HAP-1 (cell line): ENCODE measurements at regions not wholly inside any gene's neighbourhood (a gene's known extent, or its start where the extent isn't known, plus 50 kb on each side); places are given as distances from the start of the nearest gene placed in this dataset.

Experiments used
- DNase-seq, 2 experiments: peaks; one replicate each; pipeline ENCODE4 v3.0.0-alpha.2; 2016 to 2020; ENCODE audit warnings: low spot score in 2 of 2
- H3K27me3 ChIP-seq: fragments of 250-450 bp; sonication (Bioruptor Pico); 2 replicates; pipeline ENCODE4 v1.5.1; 2020; ENCODE audit warnings: low read depth, mild to moderate bottlenecking, moderate library complexity
- H3K36me3 ChIP-seq: fragments of 250-450 bp; sonication (Bioruptor Pico); replicated peaks from 2 replicates; pipeline ENCODE4 v1.5.1; 2020; ENCODE audit warnings: mild to moderate bottlenecking
- H3K4me1 ChIP-seq: fragments of 250-450 bp; sonication (Bioruptor Pico); 2 replicates; pipeline ENCODE4 v1.5.1; 2020; ENCODE audit warnings: mild to moderate bottlenecking
- H3K4me3 ChIP-seq: fragments of 250-450 bp; sonication (Bioruptor Pico); 2 replicates; pipeline ENCODE4 v1.5.1; 2020; ENCODE audit warnings: mild to moderate bottlenecking, moderate library complexity
- H3K9me3 ChIP-seq: fragments of 250-450 bp; sonication (Bioruptor Pico); 2 replicates; pipeline ENCODE4 v1.5.1; 2020; ENCODE audit warnings: mild to moderate bottlenecking, moderate library complexity
- in situ Hi-C: fragments of 300-500 bp; cut with MboI; formaldehyde crosslinking; loops from 3 replicates; pipeline ENCODE4 v1.14.3; 2020; ENCODE audit warnings: low sequenced_read_pairs, inconsistent platforms, mixed read lengths

- Histone ChIP-seq H3K4me1 (peaks cover 9% of the 10 kb centered on the region), H3K36me3 (no peaks in the 10 kb centered on the region), H3K9me3 (no peaks in the 10 kb centered on the region), H3K4me3 (no peak overlapping the region), H3K27me3 (no peaks in the 10 kb centered on the region)
- DNase-seq = no peak
- in situ Hi-C loops = no loop called here
These were observed 402.9 kb downstream of the ZSWIM6 start for GRCh38 chr5:61734966-61735365.

- H3K27me3 ChIP-seq = no peaks in the 10 kb centered on the region
- no peaks in the 10 kb centered on the region for H3K36me3 ChIP-seq
- no peaks in the 10 kb centered on the region for H3K9me3 ChIP-seq
- DNase-seq = no peak
- in situ Hi-C loops = no loop called here
- peaks cover 9% of the 10 kb centered on the region for H3K4me1 ChIP-seq
- no peak overlapping the region for H3K4me3 ChIP-seq
These were observed 403.5 kb downstream of the ZSWIM6 start for GRCh38 chr5:61735531-61735930.

GRCh38 chr5:61735995-61736394 is 403.9 kb downstream of the ZSWIM6 start:
- H3K4me1 ChIP-seq = peaks cover 9% of the 10 kb centered on the region
- DNase-seq = no peak
- H3K4me3 ChIP-seq = no peak overlapping the region
- H3K36me3 ChIP-seq = no peaks in the 10 kb centered on the region
- H3K9me3 ChIP-seq = no peaks in the 10 kb centered on the region
- H3K27me3 ChIP-seq = no peaks in the 10 kb centered on the region
- in situ Hi-C loops = no loop called here

GRCh38 chr5:61737301-61737963 is 405.4 kb downstream of the ZSWIM6 start:
- Histone ChIP-seq H3K36me3 (no peaks in the 10 kb centered on the region), H3K4me1 (0 out of 2 replicates have a peak, but pooled peaks cover 4% of the 10 kb centered on the region), H3K9me3 (no peaks in the 10 kb centered on the region), H3K4me3 (no peak overlapping the region), H3K27me3 (no peaks in the 10 kb centered on the region)
- DNase-seq = no peak
- in situ Hi-C loops = no loop called here

- Histone ChIP-seq H3K9me3 (no peaks in the 10 kb centered on the region), H3K27me3 (no peaks in the 10 kb centered on the region), H3K4me3 (no peak overlapping the region), H3K36me3 (no peaks in the 10 kb centered on the region), H3K4me1 (0 out of 2 replicates have a peak, but pooled peaks cover 4% of the 10 kb centered on the region)
- in situ Hi-C loops = no loop called here
- DNase-seq = no peak
These were observed 405.9 kb downstream of the ZSWIM6 start for GRCh38 chr5:61737964-61738340.

- 0 out of 2 replicates have a peak, but pooled peaks cover 4% of the 10 kb centered on the region for H3K4me1 ChIP-seq
- H3K9me3 ChIP-seq = no peaks in the 10 kb centered on the region
- in situ Hi-C loops = no loop called here
- H3K4me3 ChIP-seq = no peak overlapping the region
- no peaks in the 10 kb centered on the region for H3K36me3 ChIP-seq
- DNase-seq = no peak
- no peaks in the 10 kb centered on the region for H3K27me3 ChIP-seq
These were observed 406.4 kb downstream of the ZSWIM6 start for GRCh38 chr5:61738446-61738845.

GRCh38 chr5:61744690-61745619 is 412.9 kb downstream of the ZSWIM6 start:
- in situ Hi-C loops = no loop called here
- H3K4me1 ChIP-seq = no peaks in the 10 kb centered on the region
- no peak for DNase-seq
- no peaks in the 10 kb centered on the region for H3K36me3 ChIP-seq
- H3K27me3 ChIP-seq = no peaks in the 10 kb centered on the region
- H3K4me3 ChIP-seq = no peak overlapping the region
- no peaks in the 10 kb centered on the region for H3K9me3 ChIP-seq

GRCh38 chr5:61746831-61747575 is 414.9 kb downstream of the ZSWIM6 start:
- Histone ChIP-seq H3K4me3 (no peak overlapping the region), H3K4me1 (no peaks in the 10 kb centered on the region), H3K27me3 (no peaks in the 10 kb centered on the region), H3K36me3 (no peaks in the 10 kb centered on the region), H3K9me3 (no peaks in the 10 kb centered on the region)
- DNase-seq = no peak
- in situ Hi-C loops = no loop called here

GRCh38 chr5:61748121-61748520 is 416.1 kb downstream of the ZSWIM6 start:
- no peaks in the 10 kb centered on the region for H3K27me3 ChIP-seq
- no peaks in the 10 kb centered on the region for H3K36me3 ChIP-seq
- no peaks in the 10 kb centered on the region for H3K4me1 ChIP-seq
- H3K9me3 ChIP-seq = no peaks in the 10 kb centered on the region
- in situ Hi-C loops = no loop called here
- H3K4me3 ChIP-seq = no peak overlapping the region
- DNase-seq = no peak

- in situ Hi-C loops = no loop called here
- Histone ChIP-seq H3K4me1 (no peaks in the 10 kb centered on the region), H3K9me3 (no peaks in the 10 kb centered on the region), H3K27me3 (no peaks in the 10 kb centered on the region), H3K4me3 (no peak overlapping the region), H3K36me3 (no peaks in the 10 kb centered on the region)
- DNase-seq = no peak
These were observed 416.6 kb downstream of the ZSWIM6 start for GRCh38 chr5:61748651-61749050.

- H3K4me1 ChIP-seq = peaks cover 6% of the 10 kb centered on the region
- DNase-seq = no peak
- in situ Hi-C loops = no loop called here
- no peak overlapping the region for H3K4me3 ChIP-seq
- no peaks in the 10 kb centered on the region for H3K27me3 ChIP-seq
- H3K36me3 ChIP-seq = no peaks in the 10 kb centered on the region
- no peaks in the 10 kb centered on the region for H3K9me3 ChIP-seq
These were observed 420.5 kb downstream of the ZSWIM6 start for GRCh38 chr5:61752588-61752987.

GRCh38 chr5:61754792-61755191 is 422.7 kb downstream of the ZSWIM6 start:
- Histone ChIP-seq H3K4me3 (no peak overlapping the region), H3K4me1 (peaks cover 6% of the 10 kb centered on the region), H3K27me3 (no peaks in the 10 kb centered on the region), H3K9me3 (no peaks in the 10 kb centered on the region), H3K36me3 (no peaks in the 10 kb centered on the region)
- in situ Hi-C loops = no loop called here
- DNase-seq = no peak

GRCh38 chr5:61755726-61756222 is 423.7 kb downstream of the ZSWIM6 start:
- no peak overlapping the region for H3K4me3 ChIP-seq
- in situ Hi-C loops = no loop called here
- peak; percentile 40 to 57 for DNase-seq

More at GRCh38 chr5:61755726-61756222, 423.7 kb downstream of the ZSWIM6 start:
- Histone ChIP-seq H3K9me3 (no peaks in the 10 kb centered on the region), H3K27me3 (no peaks in the 10 kb centered on the region), H3K4me1 (peaks cover 6% of the 10 kb centered on the region), H3K36me3 (no peaks in the 10 kb centered on the region)
